ENCODE measurements at regions not wholly inside any gene's neighbourhood (a gene's known extent, or its start where the extent isn't known, plus 50 kb on each side); places are given as distances from the start of the nearest gene placed in this dataset.

- TF ChIP-seq, protein P1, sequence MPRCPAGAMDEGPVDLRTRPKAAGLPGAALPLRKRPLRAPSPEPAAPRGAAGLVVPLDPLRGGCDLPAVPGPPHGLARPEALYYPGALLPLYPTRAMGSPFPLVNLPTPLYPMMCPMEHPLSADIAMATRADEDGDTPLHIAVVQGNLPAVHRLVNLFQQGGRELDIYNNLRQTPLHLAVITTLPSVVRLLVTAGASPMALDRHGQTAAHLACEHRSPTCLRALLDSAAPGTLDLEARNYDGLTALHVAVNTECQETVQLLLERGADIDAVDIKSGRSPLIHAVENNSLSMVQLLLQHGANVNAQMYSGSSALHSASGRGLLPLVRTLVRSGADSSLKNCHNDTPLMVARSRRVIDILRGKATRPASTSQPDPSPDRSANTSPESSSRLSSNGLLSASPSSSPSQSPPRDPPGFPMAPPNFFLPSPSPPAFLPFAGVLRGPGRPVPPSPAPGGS (IDR thresholded peaks at IDR 0.05), result no peak
- TF ChIP-seq, protein P2, sequence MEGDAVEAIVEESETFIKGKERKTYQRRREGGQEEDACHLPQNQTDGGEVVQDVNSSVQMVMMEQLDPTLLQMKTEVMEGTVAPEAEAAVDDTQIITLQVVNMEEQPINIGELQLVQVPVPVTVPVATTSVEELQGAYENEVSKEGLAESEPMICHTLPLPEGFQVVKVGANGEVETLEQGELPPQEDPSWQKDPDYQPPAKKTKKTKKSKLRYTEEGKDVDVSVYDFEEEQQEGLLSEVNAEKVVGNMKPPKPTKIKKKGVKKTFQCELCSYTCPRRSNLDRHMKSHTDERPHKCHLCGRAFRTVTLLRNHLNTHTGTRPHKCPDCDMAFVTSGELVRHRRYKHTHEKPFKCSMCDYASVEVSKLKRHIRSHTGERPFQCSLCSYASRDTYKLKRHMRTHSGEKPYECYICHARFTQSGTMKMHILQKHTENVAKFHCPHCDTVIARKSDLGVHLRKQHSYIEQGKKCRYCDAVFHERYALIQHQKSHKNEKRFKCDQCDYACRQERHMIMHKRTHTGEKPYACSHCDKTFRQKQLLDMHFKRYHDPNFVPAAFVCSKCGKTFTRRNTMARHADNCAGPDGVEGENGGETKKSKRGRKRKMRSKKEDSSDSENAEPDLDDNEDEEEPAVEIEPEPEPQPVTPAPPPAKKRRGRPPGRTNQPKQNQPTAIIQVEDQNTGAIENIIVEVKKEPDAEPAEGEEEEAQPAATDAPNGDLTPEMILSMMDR (IDR thresholded peaks at IDR 0.05), result no peak
- TF ChIP-seq, protein P3, sequence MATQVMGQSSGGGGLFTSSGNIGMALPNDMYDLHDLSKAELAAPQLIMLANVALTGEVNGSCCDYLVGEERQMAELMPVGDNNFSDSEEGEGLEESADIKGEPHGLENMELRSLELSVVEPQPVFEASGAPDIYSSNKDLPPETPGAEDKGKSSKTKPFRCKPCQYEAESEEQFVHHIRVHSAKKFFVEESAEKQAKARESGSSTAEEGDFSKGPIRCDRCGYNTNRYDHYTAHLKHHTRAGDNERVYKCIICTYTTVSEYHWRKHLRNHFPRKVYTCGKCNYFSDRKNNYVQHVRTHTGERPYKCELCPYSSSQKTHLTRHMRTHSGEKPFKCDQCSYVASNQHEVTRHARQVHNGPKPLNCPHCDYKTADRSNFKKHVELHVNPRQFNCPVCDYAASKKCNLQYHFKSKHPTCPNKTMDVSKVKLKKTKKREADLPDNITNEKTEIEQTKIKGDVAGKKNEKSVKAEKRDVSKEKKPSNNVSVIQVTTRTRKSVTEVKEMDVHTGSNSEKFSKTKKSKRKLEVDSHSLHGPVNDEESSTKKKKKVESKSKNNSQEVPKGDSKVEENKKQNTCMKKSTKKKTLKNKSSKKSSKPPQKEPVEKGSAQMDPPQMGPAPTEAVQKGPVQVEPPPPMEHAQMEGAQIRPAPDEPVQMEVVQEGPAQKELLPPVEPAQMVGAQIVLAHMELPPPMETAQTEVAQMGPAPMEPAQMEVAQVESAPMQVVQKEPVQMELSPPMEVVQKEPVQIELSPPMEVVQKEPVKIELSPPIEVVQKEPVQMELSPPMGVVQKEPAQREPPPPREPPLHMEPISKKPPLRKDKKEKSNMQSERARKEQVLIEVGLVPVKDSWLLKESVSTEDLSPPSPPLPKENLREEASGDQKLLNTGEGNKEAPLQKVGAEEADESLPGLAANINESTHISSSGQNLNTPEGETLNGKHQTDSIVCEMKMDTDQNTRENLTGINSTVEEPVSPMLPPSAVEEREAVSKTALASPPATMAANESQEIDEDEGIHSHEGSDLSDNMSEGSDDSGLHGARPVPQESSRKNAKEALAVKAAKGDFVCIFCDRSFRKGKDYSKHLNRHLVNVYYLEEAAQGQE (IDR thresholded peaks at IDR 0.05), result no peak
- no peak for TF ChIP-seq JUN (IDR thresholded peaks at IDR 0.05)
- TF ChIP-seq, protein P4, sequence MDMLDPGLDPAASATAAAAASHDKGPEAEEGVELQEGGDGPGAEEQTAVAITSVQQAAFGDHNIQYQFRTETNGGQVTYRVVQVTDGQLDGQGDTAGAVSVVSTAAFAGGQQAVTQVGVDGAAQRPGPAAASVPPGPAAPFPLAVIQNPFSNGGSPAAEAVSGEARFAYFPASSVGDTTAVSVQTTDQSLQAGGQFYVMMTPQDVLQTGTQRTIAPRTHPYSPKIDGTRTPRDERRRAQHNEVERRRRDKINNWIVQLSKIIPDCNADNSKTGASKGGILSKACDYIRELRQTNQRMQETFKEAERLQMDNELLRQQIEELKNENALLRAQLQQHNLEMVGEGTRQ (IDR thresholded peaks at IDR 0.05), result no peak
- TF ChIP-seq, protein P5, sequence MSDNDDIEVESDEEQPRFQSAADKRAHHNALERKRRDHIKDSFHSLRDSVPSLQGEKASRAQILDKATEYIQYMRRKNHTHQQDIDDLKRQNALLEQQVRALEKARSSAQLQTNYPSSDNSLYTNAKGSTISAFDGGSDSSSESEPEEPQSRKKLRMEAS (IDR thresholded peaks at IDR 0.05), result no peak
These were observed 193.0 kb downstream of the NAA11 start for GRCh38 chr4:79132826-79133225.

Data from A549 (cell line).